Activated CD8-positive, alpha-beta T cell treated with anti-CD3 and anti-CD28 coated beads for 36 hours (primary cell): ENCODE measurements at regions not wholly inside any gene's neighbourhood (a gene's known extent, or its start where the extent isn't known, plus 50 kb on each side); places are given as distances from the start of the nearest gene placed in this dataset.

ENCODE experiments used
- ATAC-seq: fragments of 200-7000 bp; cut with Tn5 transposase; one replicate; pipeline ENCODE4 v1.10.0; 2021; ENCODE audit warnings: mild to moderate bottlenecking, moderate library complexity
- CTCF ChIA-PET: fragments of 350-600 bp; sonication (Branson Sonifier 250); formaldehyde crosslinking; loops from one replicate; lab custom pipeline; 2021; ENCODE audit warnings: antibody characterized with exemption; lab: Charles Lee
- POLR2A ChIA-PET: fragments of 350-600 bp; sonication (Branson Sonifier 250); formaldehyde crosslinking; loops from one replicate; lab custom pipeline; 2021; ENCODE audit warnings: antibody characterized with exemption; lab: Charles Lee
- DNase-seq: peaks from one replicate; pipeline ENCODE4 v3.0.0-alpha.2; 2020
- H3K27ac Mint-ChIP-seq: one replicate; pipeline ENCODE4 v1.8.0; 2021; ENCODE audit warnings: mild to moderate bottlenecking, mixed read lengths
- H3K27me3 Mint-ChIP-seq: one replicate; pipeline ENCODE4 v1.8.0; 2021; ENCODE audit warnings: mixed read lengths
- H3K36me3 Mint-ChIP-seq: one replicate; pipeline ENCODE4 v1.8.0; 2021; ENCODE audit warnings: low read depth, mixed read lengths
- H3K4me1 Mint-ChIP-seq: one replicate; pipeline ENCODE4 v1.8.0; 2021; ENCODE audit warnings: low read depth, mixed read lengths
- H3K4me3 Mint-ChIP-seq: one replicate; pipeline ENCODE4 v1.8.0; 2021; ENCODE audit warnings: mild to moderate bottlenecking, moderate library complexity, mixed read lengths
- H3K9me3 Mint-ChIP-seq: one replicate; pipeline ENCODE4 v1.8.0; 2021; ENCODE audit warnings: mixed read lengths
- intact Hi-C: fragments of 100-400 bp; cut with micrococcal nuclease; formaldehyde crosslinking; loops from one replicate; pipeline ENCODE4 v1.10.0; 2022
- TF ChIP-seq, protein P1 (sequence below): fragments of 200-600 bp; IDR thresholded peaks from one replicate; pipeline ENCODE4 v1.8.0; 2022; ENCODE audit warnings: antibody characterized with exemption, mild to moderate bottlenecking

DNA sequence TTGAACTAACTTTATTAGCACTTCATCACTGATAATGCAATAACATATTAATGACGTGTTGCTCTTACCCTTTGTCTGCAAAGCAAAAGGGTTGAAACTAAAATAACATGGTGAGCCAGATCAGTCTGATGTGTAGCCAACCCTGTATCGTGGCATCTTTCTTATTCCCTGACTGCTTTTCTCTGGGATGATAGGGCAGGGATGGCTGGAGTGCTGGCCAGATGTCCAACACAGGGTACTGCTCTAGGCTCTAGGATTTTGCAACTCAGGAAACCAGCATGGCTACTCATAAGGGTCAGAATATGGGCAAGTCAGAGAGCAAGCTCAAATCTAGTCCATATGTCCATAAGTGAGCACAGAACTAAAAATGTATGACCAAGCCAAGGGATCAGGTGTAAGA lies 129.1 kb downstream of the SLC17A6 start:
- TF ChIP-seq, protein P1, sequence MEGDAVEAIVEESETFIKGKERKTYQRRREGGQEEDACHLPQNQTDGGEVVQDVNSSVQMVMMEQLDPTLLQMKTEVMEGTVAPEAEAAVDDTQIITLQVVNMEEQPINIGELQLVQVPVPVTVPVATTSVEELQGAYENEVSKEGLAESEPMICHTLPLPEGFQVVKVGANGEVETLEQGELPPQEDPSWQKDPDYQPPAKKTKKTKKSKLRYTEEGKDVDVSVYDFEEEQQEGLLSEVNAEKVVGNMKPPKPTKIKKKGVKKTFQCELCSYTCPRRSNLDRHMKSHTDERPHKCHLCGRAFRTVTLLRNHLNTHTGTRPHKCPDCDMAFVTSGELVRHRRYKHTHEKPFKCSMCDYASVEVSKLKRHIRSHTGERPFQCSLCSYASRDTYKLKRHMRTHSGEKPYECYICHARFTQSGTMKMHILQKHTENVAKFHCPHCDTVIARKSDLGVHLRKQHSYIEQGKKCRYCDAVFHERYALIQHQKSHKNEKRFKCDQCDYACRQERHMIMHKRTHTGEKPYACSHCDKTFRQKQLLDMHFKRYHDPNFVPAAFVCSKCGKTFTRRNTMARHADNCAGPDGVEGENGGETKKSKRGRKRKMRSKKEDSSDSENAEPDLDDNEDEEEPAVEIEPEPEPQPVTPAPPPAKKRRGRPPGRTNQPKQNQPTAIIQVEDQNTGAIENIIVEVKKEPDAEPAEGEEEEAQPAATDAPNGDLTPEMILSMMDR, result no peak
- Mint-ChIP-seq H3K9me3 (no peaks in the 10 kb centered on the region), H3K27me3 (peaks cover 11% of the 10 kb centered on the region), H3K4me1 (no peaks in the 10 kb centered on the region), H3K36me3 (no peaks in the 10 kb centered on the region), H3K27ac (no peak overlapping the region), H3K4me3 (no peak overlapping the region)
- DNase-seq, result no peak
- ChIA-PET CTCF (no interaction called here), POLR2A (no interaction called here)
- no peak for ATAC-seq
- intact Hi-C loops, result no loop called here

DNA sequence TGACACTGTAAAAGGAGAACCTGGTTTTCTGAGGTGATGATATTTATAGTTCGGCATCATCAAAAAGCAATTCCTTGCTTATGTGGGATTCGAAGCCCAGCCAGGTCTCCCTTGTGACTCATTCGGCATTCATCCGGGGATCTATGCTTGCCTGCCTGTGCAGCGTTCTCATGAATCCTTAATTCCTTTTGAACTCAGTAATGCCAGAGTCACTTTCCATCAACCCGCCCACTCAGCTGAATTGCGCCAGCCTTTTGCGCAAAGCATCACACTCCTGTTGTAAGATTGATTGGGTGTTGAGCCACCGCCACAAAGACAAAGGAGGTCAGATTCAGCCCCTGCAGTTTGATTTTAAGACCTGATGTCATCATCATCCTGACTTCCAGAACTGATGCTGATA lies 128.6 kb downstream of the SLC17A6 start:
- intact Hi-C loops, result no loop called here
- H3K36me3 Mint-ChIP-seq, result no peaks in the 10 kb centered on the region
- no peaks in the 10 kb centered on the region for H3K4me1 Mint-ChIP-seq
- no peak for DNase-seq
- no peaks in the 10 kb centered on the region for H3K9me3 Mint-ChIP-seq
- ChIA-PET CTCF (no interaction called here), POLR2A (no interaction called here)
- H3K27ac Mint-ChIP-seq, result no peak overlapping the region
- H3K4me3 Mint-ChIP-seq, result no peak overlapping the region
- peaks cover 11% of the 10 kb centered on the region for H3K27me3 Mint-ChIP-seq
- ATAC-seq, result no peak
- TF ChIP-seq, protein P1, result no peak

DNA sequence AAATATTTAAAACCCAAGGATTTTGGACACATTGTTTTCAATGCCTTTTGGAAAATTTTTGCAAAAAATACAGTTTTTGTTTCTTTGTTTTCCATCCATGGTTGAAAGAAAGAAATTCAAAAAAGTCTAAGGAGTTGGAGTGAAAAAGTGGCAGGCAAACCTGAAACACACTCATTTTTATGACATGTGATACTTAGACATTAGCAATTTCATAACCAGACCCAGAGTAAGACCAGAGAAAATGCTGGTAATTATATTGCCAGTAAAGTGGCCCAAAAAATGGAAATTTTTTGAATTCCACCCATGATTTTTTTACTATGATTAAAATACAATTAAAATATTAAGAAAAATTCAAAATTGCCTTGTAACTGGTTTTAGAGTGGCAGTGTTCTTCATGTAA lies 128.2 kb downstream of the SLC17A6 start:
- Mint-ChIP-seq H3K4me1 (no peaks in the 10 kb centered on the region), H3K4me3 (no peak overlapping the region), H3K9me3 (no peaks in the 10 kb centered on the region), H3K27ac (no peak overlapping the region), H3K27me3 (peaks cover 11% of the 10 kb centered on the region), H3K36me3 (no peaks in the 10 kb centered on the region)
- TF ChIP-seq, protein P1, result no peak
- ChIA-PET POLR2A (no interaction called here), CTCF (no interaction called here)
- no peak for DNase-seq
- no peak for ATAC-seq
- intact Hi-C loops, result no loop called here

DNA sequence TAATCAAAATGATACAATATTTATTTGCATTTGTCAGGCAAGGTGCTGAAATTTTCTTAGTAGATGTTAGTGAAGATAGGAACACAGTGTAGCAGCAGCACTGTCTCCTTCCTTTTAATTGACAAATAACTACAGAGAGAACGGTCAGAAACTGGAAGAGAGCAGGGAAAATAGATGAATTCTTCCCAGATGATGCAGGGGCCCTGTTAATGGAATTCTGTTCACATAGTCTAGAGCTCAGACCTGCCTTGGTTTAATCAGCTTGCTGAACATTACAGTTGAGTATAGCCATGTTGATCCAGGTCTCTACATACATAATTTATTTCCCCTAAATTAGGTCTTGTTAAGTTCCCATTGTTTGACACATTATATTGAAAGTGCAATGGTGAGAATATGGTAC lies 127.4 kb downstream of the SLC17A6 start:
- intact Hi-C loops, result no loop called here
- Mint-ChIP-seq H3K9me3 (no peaks in the 10 kb centered on the region), H3K36me3 (no peaks in the 10 kb centered on the region), H3K4me3 (no peak overlapping the region), H3K4me1 (no peaks in the 10 kb centered on the region), H3K27ac (no peak overlapping the region), H3K27me3 (peaks cover 11% of the 10 kb centered on the region)
- POLR2A ChIA-PET, result no interaction called here
- CTCF ChIA-PET, result no interaction called here
- DNase-seq, result no peak
- ATAC-seq, result no peak
- TF ChIP-seq, protein P1, result no peak

DNA sequence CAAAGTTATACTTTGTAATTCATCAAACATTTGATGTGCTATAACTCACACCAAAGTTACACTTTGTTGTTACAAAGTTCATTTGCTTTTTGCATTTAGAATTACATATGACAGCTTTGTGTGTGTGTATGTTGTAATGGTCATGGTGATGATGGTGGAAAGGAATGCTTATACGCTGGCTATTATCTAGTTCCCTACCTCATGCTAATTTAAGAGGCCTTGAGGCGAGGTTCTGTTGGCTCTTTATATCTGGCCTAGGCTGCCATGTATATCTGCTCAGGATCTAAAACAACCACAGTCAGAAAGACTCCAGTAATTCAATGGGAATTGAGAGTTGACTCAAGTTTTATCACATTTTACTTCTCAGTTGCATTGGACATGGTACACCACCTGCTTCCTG lies 123.4 kb downstream of the SLC17A6 start:
- H3K27me3 Mint-ChIP-seq, result no peaks in the 10 kb centered on the region
- no peak for DNase-seq
- H3K4me1 Mint-ChIP-seq, result no peaks in the 10 kb centered on the region
- no peak overlapping the region for H3K27ac Mint-ChIP-seq
- H3K4me3 Mint-ChIP-seq, result no peak overlapping the region
- TF ChIP-seq, protein P1, result no peak
- no peaks in the 10 kb centered on the region for H3K9me3 Mint-ChIP-seq
- no peaks in the 10 kb centered on the region for H3K36me3 Mint-ChIP-seq
- POLR2A ChIA-PET, result no interaction called here
- intact Hi-C loops, result no loop called here
- ATAC-seq, result no peak
- CTCF ChIA-PET, result no interaction called here
